GM18907 (cell line): ENCODE measurements at regions not wholly inside any gene's neighbourhood (a gene's known extent, or its start where the extent isn't known, plus 50 kb on each side); places are given as distances from the start of the nearest gene placed in this dataset.

Experiments used
- ATAC-seq: cut with Tn5 transposase; IDR thresholded peaks from one replicate; pipeline ENCODE4 v1.9.1; 2021; ENCODE audit warnings: mild to moderate bottlenecking, moderate library complexity; ENCODE audit not compliant: unreplicated experiment

DNA sequence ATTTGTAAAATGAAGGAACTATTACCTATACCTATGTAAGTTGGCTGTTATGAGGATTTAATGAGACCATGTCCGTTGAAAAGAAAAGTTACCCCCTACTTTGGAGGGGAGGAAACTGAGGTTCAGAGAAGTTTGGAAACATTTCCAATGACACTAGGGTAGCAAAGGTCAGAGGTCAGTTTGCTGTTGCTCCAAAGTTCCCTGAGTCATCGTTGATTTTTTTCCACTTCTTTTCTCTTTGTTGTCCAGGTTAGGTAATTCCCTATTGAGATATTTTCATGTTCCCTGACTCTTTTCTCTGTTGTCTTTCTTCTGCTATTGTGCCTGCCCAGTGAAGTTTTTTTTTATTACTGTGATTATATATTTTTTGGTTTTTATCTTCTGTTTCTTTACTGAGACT is 213.8 kb upstream of the C1orf174 start:
- ATAC-seq, result no peak

DNA sequence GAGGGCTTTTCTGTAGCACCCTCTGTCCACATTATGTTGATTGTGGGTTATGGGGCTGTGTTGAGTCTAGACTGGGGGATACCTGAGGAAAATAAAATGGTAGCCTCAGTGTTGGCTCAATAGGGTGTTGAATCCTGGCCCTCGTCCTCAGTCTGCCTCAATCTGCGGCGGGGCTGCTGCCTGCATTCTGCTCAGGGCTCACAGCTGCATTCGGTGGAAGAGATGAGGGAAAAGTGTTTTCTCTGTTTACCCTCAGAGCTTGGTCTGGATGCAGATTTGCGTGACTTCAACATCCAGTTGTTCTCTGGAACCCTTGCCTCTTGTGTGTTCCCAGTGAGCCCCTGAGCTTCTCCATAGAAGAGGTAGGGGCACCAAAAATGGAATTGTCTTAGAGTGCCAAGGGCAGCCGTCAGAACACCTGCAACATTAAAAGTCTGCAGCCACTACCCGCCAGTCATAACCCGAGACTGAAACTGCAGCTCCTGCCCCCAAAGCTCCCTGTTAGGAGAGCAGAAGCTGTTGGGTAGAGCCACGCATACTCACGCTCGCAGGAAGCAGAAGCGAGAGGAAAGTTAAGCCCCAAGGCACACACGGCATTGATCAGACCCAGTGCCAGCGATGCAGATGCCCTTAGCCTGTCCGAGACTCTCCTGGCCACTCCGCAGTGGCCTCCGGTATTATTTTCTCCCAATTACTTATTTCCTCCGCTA is 215.3 kb upstream of the C1orf174 start:
- ATAC-seq, result no peak

DNA sequence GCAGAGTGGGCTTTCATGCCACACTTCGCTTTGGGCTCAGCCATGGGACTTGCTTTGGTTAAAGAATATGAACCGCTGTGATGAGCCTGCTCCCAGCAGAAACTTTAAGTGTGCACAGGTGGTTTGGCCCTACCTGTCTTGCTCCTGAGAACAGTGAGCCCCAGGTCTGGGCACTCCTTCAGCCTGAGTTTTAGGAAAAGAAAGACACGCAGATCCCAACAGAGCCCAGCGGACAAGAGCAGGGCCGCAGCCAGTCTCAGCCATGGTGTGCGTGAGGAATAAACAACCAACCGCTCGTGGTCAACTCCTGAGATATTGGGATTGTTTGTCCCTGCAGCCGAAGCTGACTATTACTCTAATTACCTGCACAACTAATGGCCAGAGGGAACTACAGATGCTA is 217.1 kb upstream of the C1orf174 start:
- ATAC-seq, result no peak

DNA sequence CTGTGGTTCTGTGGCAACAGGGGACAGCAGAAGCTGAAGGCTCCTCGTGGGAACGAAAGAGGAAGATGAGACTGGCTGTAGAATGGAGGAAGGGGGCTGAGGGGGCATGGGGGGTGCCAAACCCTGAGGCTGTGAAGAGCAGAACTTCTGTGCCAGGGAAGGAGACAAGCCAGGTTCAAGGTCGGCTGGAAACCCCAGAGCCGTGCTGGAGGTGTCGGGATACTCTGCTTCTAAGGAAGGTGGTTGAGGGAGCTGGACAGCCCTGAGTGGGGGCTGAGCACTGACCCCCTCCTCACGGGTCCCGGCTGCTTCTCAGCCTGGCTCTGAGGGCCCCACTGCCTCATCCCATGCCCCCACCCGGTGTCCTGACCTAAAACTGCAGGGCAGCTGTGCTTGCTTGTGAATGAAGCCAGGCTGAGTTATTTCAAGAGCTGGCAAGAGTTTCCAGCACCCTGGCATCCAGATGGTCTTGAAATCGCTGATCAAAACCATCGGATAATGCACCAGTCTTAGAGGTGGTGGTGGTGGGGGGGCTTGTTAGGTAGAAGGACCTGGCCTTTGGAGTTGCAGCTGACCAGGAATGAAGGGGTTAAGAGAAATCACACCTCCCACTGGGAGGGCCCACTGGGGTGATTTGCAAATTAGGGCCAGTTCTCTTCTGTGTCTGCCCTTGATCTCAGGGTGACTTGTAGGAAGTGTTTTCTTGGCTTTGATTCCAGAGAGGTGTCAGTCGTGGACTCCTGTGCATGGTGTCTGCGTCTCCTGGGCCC is 218.9 kb upstream of the C1orf174 start:
- no peak for ATAC-seq

DNA sequence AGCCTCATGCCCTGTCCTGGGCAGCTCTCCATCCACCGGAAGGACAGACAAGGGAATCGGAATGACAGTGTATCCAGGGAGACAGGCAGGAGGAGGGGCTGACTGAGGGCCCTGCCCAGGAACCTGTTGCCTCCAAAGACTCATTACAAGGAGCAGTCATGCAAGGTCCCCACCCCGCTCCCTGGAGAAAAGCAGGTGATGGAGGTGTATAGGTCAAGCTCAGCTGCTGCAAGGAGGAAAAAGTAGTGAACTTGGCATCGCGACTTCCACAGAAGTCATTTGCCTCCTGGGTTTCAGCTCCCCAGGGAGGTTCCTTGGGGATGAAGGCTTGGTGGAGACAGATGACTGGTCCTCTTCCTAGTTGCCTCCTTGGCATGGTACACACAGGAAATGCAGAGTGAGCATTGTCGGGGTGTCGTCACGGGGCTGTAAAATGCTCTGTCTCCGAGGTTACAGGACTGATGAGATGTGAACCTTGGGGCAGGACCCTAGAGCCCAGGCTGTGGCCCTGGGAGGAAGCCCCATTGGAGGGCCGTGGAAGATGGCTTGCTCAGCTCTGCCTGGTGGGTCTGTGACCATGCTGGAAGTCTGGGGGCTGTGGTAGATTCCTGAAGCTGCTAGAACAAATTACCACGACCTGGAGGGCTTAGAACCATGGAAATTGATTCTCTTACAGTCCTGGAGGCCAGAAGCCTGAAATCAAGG is 219.6 kb upstream of the C1orf174 start:
- ATAC-seq, result no peak

DNA sequence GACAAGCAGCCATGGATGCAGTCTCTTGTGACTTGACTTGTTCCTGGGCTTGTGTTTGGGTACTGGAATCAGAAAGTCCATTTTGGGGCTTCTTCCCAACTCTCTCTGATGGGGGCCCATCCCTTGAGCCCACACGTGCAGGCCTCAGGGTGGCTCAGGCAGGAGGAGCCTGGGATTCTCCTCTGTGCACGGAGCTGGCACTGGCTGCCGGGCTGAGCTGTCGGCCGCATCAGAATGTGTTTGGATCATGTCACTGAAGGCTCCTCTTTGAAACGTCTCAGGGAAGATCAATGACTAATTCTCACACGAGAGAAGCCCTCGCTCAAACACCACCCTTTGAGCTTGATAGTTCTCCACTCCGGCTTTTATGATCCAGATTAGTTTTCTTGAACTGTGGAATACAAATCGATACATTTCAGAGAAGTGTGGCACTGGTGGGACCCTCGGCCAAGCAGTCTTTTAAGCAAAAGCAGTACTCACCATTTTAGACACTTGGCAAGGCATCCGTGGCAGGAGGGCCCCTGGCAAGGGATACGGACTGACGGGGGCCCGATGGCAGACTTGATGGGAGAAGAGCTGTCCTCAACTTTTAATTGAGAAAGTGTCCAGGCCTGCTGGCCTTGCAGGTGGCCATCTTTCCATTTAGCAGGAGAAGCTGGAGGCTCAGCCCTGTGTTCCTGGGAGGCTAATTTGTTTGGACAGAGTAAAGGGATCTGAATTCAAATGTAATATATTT is 220.7 kb upstream of the C1orf174 start:
- no peak for ATAC-seq

DNA sequence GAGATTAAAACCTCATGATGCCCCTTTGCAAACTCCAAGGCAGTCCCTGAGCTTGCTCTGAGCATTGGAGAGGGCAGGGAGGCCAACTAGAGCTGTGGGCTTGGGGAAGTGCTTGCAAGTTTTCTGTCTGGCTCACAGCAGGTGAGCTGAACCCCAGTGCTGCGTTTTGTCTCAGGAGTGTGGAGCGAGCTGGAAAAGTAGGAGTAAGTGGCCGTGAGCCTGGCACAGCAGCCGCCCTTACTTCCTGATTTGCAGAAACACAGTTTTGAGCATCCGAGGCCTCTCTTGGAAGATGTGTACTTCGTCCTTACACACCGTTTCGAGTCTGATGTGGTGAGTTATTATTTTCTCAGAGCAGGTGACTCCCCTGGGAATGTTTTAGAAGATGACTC is 221.2 kb upstream of the C1orf174 start:
- ATAC-seq, result no peak

DNA sequence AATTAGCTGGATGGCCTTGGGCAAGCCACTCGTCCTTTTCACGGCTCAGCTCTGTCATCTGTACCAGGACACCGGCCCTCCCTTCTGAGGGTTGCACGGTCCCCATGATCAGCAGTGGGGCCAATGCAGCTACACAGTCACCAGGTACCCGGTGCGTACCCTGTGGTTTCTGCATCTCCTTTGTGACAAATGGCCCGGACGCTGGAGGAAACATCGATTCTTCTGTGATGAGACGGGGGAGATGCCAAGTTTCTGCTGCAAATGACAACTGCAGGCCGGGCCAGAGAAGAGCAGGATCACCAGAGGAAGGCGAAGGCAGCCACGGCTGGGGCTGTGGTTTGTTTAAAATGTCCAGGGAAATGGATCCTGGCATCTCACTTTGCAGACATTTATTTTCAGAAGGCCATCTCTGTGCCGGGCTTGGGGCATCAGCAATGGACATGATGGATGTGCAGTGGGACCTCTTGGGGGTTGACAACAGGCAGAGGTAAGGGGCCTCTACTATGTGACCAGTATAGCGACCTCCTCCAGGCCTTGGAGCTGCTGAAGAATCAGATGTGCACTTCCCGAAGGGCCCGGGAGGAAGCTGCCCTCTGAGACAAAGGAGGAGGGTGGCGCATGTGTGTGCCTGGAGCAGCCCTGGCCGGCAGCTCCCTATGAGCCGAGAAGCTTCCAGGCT is 221.9 kb upstream of the C1orf174 start:
- no peak for ATAC-seq

DNA sequence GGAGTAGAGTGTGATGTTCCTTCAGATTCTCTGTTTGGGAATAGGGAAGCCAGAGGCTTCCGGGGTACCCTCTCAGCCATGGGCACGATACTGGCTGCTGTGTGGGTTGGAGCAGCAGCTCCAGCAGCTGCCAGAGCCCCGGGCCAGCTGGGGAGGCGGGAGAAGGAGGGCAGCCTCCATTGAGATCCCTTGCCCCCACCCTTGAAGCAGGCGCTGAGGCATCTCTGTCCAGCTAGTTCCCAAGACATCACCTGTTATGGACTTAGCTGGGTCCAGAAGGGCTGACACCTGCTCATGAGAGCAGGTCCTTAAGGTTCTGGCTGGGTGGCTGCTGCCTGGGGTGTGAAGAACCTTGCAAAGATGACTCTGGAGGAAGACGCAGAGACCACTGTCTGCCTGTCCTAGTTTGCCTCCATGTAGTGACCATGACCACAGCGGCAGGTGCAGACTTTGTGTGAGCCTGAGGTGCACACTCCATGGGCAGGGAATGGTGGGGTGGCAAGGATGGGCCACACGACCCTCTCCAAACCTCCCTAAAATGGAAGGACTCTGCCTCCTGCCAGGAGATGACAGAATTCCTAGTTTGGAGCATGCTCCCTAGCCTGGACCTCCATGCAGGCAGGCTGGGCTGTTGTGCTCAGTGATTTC is 222.6 kb upstream of the C1orf174 start:
- no peak for ATAC-seq

DNA sequence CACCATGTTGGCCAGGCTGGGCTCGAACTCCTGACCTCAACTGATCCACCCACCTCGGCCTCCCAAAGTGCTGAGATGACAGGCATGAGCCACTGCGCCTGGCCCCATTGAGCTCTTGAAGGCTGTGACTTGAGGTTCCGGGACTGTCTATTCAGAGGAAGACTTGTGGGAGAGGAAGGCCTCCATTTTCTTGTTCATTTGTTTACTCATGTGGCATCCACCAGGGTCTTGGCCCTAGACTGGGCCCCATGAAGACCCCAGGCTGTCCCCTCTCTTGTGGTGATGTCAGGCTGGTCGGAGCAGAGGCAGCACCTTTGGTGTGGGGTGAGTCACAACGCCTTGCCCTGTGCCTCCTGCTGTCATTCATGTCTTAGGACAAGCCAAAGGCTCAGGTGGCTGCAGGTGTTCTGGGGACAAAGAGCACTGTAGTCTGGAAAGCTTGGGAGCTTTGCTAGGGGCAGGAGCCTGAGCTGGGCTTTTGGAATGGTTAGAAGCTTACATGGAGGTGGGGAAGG is 224.6 kb upstream of the C1orf174 start:
- no peak for ATAC-seq

DNA sequence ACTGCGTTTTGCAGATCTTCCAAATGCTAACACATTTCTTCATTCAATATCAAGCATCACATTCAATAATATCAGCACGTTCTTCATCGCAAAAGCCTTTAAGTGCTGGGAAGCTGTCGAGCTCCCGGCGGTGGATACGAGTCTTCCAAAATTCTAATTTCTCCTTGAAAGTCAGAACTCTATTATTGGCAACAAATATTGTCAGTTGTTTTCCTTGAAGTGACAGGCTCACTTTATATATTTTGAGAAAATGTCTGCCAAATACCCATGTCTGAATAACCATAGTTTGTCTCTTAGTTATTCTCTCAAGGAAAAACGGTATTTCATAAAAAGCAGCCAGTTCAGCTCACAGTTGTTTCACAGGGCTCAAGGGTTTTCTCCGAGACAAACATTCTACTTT is 226.2 kb upstream of the C1orf174 start:
- no peak for ATAC-seq

DNA sequence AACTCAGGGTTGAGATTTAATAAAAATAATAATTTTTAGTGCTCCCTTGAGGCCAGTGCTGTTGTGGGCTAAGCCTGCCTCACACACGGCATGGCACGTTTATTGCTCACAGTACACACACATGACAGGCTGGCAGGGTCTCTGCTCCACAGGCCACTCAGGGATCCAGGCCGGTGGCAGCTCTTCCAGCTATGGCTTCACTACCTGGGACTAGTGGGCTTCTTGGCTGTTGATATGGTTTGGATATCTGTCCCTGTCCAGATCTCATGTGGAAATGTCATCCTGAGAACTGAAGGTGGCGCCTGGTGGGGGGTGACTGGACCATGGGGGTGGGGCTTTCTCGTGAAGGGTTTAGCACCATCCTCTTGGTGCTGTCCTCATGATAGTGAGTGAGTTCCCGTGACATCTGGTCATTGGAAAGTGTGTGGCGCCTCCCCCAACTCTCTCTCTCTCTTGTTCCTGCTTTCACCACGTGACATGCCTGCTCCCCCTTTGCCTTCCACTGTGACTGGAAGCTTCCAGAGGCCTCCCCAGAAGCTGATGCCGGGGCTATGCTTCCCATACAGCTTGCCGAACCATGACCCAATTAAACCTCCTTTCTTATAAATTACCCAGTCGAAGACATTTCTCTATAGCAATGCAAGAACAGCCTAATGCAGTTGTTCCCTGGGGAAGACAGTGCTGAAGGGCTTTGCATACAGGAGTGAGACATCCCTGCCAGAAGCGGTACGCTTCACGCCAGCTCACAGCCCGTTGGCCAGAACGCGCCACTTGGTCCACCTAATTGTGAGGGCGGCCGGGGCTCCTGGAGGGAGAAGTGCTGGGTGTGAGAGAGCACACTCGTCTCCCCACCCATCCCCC is 226.9 kb upstream of the C1orf174 start:
- no peak for ATAC-seq

DNA sequence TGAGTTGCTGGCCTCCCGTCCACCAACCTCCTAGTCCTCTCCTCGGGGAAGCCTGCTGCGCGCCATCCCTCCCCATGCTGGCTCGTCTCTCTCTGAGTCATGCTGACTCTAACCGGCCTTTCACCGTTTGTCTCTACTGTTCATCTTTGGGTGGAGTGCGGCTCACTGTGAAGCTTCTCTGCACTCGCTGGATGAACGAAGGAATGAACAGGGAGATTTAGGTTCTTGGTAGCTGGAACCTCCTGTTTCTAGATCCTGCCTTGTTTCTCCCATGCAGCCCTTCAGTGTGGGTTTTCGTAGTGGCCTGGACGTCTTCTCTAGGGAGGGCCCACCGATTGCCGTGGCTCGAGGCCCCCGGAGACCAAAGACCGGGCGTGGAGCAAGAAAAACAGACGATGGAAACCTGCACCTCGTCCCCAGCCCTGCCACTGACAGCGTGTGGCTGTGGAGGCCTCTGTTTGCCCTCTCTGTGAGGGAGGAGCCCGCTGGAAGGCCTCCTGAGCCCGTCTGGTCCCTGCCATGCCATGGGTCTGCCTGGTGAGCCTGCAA is 227.6 kb upstream of the C1orf174 start:
- ATAC-seq, result no peak

DNA sequence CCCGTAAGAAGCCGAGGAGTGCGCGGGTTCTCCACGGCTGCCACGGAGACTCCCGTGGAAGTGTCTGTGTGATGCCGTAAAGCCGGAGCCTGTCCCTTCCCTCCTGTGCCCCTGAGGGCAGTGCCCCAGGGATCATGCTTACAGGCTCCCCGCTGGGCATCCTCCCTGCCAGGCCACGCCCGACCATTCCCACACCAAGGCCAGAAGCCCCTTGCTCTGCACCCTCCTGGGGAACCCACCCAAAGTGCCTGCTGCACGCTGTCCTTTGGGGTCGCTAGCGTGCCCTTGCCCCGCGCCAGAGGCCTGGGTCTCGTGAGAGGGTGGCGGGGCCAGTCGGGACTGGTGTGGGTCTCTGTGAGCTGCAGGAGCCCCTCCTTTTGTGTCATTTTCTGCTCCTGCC is 228.5 kb upstream of the C1orf174 start:
- ATAC-seq, result no peak

DNA sequence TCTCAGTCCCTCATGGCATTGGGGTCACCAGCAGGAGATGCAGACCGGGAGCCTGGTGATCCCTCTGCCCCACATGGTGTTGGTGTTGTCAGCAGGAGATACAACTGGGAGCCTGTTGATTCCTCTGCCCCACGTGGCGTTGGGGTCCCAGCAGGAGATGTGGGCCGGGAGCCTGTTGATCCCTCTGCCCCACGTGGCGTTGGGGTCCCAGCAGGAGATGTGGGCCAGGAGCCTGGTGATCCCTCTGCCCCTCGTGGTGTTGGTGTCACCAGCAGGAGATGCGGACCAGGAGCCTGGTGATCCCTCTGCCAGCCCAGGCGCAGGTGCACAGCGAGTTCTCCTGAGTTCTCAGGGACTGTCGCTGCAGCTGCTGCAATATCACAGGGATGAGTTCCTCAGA is 229.6 kb upstream of the C1orf174 start:
- no peak for ATAC-seq

DNA sequence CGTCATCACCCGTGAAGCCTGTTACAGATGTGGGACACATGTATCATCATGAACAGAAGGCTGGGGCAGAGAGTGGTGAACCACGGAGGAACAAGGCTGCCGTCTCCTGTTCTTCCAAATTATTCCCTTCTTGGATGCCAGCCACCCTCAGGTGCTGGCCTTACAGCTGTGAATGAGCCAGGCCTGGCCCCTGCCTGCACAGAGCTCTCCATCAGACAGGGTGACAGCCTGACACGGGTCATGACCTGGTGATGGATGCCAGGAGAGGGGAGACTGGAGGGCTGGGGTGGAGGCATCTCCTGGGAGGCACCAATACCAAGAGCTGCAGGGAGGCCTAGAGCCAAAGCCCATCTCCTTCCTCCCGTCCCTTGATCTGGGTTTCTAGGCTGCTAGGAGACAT is 230.0 kb upstream of the C1orf174 start:
- ATAC-seq, result no peak

DNA sequence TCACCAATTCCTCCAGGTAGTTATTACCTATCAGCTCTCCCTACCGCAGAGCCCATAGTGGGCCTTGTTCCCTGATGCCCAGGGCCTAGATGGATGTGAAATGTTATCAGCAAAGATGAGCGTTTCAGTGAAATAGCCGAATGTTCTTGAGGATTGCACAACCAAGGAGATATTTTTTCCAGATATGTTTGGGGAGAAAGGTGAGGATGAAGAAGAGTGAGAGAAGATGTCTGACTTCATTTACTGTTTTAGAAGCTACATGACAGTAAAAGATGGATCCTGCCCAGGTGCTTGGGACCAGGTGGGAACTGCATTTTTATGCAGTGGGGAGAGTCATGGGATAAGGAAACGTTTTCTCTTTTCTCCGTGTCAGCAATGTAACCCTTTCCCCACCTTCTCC is 231.7 kb upstream of the C1orf174 start:
- no peak for ATAC-seq

DNA sequence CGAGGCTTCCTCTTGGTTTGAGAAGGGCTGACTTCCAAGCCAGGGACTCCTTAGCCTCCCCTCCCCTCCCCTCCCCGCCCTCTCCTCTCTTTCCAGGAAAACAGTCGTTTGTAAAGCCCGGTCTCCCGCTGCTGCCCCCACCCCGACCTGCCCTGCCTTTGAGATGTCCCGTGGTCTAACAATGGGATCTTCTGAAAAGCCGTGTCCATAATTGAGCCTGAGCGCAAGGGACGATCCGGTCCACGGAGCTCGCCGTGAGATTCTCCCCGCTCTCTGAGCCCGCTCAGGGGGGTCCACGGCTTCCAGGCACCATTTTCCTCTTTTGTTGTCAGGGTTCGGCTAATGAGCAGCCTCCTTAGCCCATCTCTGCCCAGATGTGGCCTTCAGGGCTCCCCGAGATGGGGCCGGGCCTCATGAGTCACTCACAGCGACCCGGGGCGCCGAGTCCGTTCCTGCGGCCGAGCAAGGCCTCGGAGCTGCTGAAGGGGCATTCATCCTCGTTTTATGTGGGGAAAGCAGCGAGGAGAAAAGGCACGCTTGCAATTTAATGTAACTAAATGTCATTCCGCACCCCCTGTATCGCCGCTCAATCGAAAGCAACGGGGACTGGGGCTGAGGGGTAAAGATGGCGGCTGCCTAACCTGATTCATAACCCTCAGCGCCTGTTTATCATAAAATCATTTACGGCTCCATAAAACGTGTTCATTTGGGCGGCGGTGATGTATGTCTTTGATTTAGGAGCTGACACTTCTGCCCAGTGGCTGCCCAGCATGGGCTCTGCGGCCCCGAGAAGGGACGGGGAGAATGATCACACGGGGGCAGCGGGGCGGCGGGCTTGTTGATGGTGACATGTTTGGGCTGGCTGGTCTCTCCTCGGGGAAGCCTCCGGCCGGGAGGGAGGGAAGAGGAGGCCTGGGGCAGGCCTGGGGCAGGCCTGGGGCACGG is 232.6 kb upstream of the C1orf174 start:
- no peak for ATAC-seq
